ENCODE measurements at regions not wholly inside any gene's neighbourhood (a gene's known extent, or its start where the extent isn't known, plus 50 kb on each side); places are given as distances from the start of the nearest gene placed in this dataset.

DNA sequence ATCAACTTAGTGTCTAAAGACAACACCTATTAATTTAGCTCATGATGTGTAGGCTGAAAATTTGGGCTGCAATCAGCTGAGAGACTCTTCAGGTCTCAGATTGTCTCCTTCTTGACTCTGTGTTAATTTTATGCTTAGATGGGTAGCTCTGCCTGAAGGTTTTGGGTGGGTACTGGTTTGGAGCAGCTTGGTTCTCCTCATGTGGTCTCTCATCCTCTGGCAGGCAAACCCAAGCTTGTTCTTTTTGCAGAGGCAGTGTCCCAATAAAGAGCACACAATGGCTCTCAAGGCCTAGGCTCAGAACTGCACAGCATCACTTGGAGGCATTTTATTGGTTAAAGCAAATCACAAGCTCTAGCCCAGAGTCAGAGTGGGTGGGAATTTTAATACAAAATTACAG, 280.6 kb downstream of the BTBD3 start:
- H3K27ac Mint-ChIP-seq = no peak overlapping the region
- no peak for DNase-seq (ENCODE audit: low spot score)
- H3K9me3 Mint-ChIP-seq = peaks cover 3% of the 10 kb centered on the region
- no peak overlapping the region for H3K27ac ChIP-seq
- H3K79me2 ChIP-seq (ENCODE audit: low read depth) = no peaks in the 10 kb centered on the region
- H3K4me1 Mint-ChIP-seq = no peaks in the 10 kb centered on the region
- H4K20me1 ChIP-seq (ENCODE audit: low read depth) = no peaks in the 10 kb centered on the region
- no peak overlapping the region for H2AFZ ChIP-seq (replicated peaks)
- H3K4me2 ChIP-seq = no peak overlapping the region
- no peaks in the 10 kb centered on the region for H3K36me3 Mint-ChIP-seq
- peaks cover 2% of the 10 kb centered on the region for H3K27me3 Mint-ChIP-seq (ENCODE audit: insufficient read depth, low read depth)
- no peaks in the 10 kb centered on the region for H3K4me1 ChIP-seq
- no peaks in the 10 kb centered on the region for H3K27me3 ChIP-seq
- H3K4me3 ChIP-seq = no peak overlapping the region
- H3K9ac ChIP-seq = no peak overlapping the region
- H3F3A ChIP-seq (ENCODE audit: low read depth) = no peaks in the 10 kb centered on the region
- H3K4me3 Mint-ChIP-seq = no peak overlapping the region
- TF ChIP-seq CTCF (IDR thresholded peaks at IDR 0.05) = no peak
- TF ChIP-seq EZH2phosphoT487 (IDR thresholded peaks at IDR 0.05) = no peak
- TF ChIP-seq EZH2 (IDR thresholded peaks at IDR 0.05) = no peak
- no peaks in the 10 kb centered on the region for H3K36me3 ChIP-seq
- H3K9me3 ChIP-seq (ENCODE audit: low read depth) = no peaks in the 10 kb centered on the region

GRCh38 chr20:12199703-12200102, 282.0 kb downstream of the BTBD3 start:
- no peak for DNase-seq (ENCODE audit: low spot score)
- no peaks in the 10 kb centered on the region for H3K27me3 ChIP-seq
- TF ChIP-seq CTCF (IDR thresholded peaks at IDR 0.05) (no peak), EZH2 (IDR thresholded peaks at IDR 0.05) (no peak), EZH2phosphoT487 (IDR thresholded peaks at IDR 0.05) (no peak)
- no peaks in the 10 kb centered on the region for H3K9me3 ChIP-seq (ENCODE audit: low read depth)
- no peak overlapping the region for H3K9ac ChIP-seq
- Mint-ChIP-seq H3K27me3 (ENCODE audit: insufficient read depth, low read depth) (peaks cover 2% of the 10 kb centered on the region), H3K4me1 (no peaks in the 10 kb centered on the region), H3K27ac (no peak overlapping the region), H3K36me3 (no peaks in the 10 kb centered on the region), H3K4me3 (no peak overlapping the region), H3K9me3 (peaks cover 3% of the 10 kb centered on the region)
- no peak overlapping the region for H3K27ac ChIP-seq
- H3K4me1 ChIP-seq = no peaks in the 10 kb centered on the region
- H3K36me3 ChIP-seq = no peaks in the 10 kb centered on the region
- no peaks in the 10 kb centered on the region for H3K79me2 ChIP-seq (ENCODE audit: low read depth)
- no peak overlapping the region for H2AFZ ChIP-seq (replicated peaks)
- H3K4me3 ChIP-seq = no peak overlapping the region
- H3K4me2 ChIP-seq = no peak overlapping the region
- no peaks in the 10 kb centered on the region for H3F3A ChIP-seq (ENCODE audit: low read depth)
- no peaks in the 10 kb centered on the region for H4K20me1 ChIP-seq (ENCODE audit: low read depth)

GRCh38 chr20:12201289-12201991, 283.7 kb downstream of the BTBD3 start:
- no peaks in the 10 kb centered on the region for H3K79me2 ChIP-seq (ENCODE audit: low read depth)
- no peak overlapping the region for H3K27ac ChIP-seq
- H3K4me3 ChIP-seq = no peak overlapping the region
- H2AFZ ChIP-seq (replicated peaks) = no peak overlapping the region
- H3K4me3 Mint-ChIP-seq = no peak overlapping the region
- no peaks in the 10 kb centered on the region for H3K36me3 Mint-ChIP-seq
- no peak overlapping the region for H3K9ac ChIP-seq
- H3K9me3 ChIP-seq (ENCODE audit: low read depth) = no peaks in the 10 kb centered on the region
- H3K36me3 ChIP-seq = no peaks in the 10 kb centered on the region
- no peaks in the 10 kb centered on the region for H3K4me1 Mint-ChIP-seq
- peaks cover 10% of the 10 kb centered on the region for H3K9me3 Mint-ChIP-seq
- peaks cover 2% of the 10 kb centered on the region for H3K27me3 Mint-ChIP-seq (ENCODE audit: insufficient read depth, low read depth)
- H3F3A ChIP-seq (ENCODE audit: low read depth) = no peaks in the 10 kb centered on the region
- no peak for TF ChIP-seq EZH2 (IDR thresholded peaks at IDR 0.05)
- no peak for TF ChIP-seq EZH2phosphoT487 (IDR thresholded peaks at IDR 0.05)
- no peak for TF ChIP-seq CTCF (IDR thresholded peaks at IDR 0.05)
- no peak overlapping the region for H3K27ac Mint-ChIP-seq
- no peak for DNase-seq (ENCODE audit: low spot score)
- no peaks in the 10 kb centered on the region for H4K20me1 ChIP-seq (ENCODE audit: low read depth)
- no peaks in the 10 kb centered on the region for H3K27me3 ChIP-seq
- no peaks in the 10 kb centered on the region for H3K4me1 ChIP-seq
- no peak overlapping the region for H3K4me2 ChIP-seq
